Heart left ventricle (tissue), 16 donors: ENCODE measurements at regions not wholly inside any gene's neighbourhood (a gene's known extent, or its start where the extent isn't known, plus 50 kb on each side); places are given as distances from the start of the nearest gene placed in this dataset.
"Not testable (repeated sequence)": the region's sequence is repeated elsewhere in the genome, so short reads cannot be mapped to it uniquely, and the experiment has no call there.

Experiments used
- ATAC-seq, 4 donors: fragments of 200-7000 bp; cut with Tn5 transposase; one replicate each; pipeline ENCODE4 v1.9.1; 2020 to 2022; ENCODE audit warnings: moderate library complexity in 4 of 4, mild to moderate bottlenecking in 3 of 4, moderate number of reproducible peaks in 1 of 4
- DNase-seq, 5 donors: peaks; one replicate each; pipeline ENCODE4 v3.0.0-alpha.2; 2020
- H3K27ac ChIP-seq, 12 donors: fragments of 200-600 bp; sonication (generic) in 4 of 12; one replicate each; pipeline versions ENCODE4 v1.5.0 to v1.8.0; 2016 to 2022; ENCODE audit warnings: mild to moderate bottlenecking in 2 of 12
- H3K27me3 ChIP-seq, 9 donors: fragments of 200-600 bp; sonication (generic) in 2 of 9; one replicate each; pipeline versions ENCODE4 v1.5.1 to v1.8.0; 2016 to 2022; ENCODE audit warnings: mild to moderate bottlenecking in 3 of 9
- H3K36me3 ChIP-seq, 9 donors: fragments of 200-600 bp; sonication (generic) in 2 of 9; one replicate each; pipeline versions ENCODE4 v1.5.0 to v1.8.0; 2018 to 2022; ENCODE audit warnings: mild to moderate bottlenecking in 2 of 9
- H3K4me1 ChIP-seq, 12 donors: fragments of 200-600 bp; sonication (generic) in 4 of 12; one replicate each; pipeline versions ENCODE4 v1.5.0 to v1.8.0; 2016 to 2022; ENCODE audit warnings: mild to moderate bottlenecking in 3 of 12
- H3K4me3 ChIP-seq, 12 donors: fragments of 200-600 bp; sonication (generic) in 4 of 12; one replicate each; pipeline versions ENCODE4 v1.5.0 to v1.8.0; 2017 to 2022; ENCODE audit warnings: mild to moderate bottlenecking in 9 of 12, moderate library complexity in 4 of 12
- H3K9me3 ChIP-seq, 12 donors: fragments of 200-600 bp; sonication (generic) in 4 of 12; one replicate each; pipeline versions ENCODE4 v1.5.0 to v1.8.0; 2016 to 2022; ENCODE audit warnings: mild to moderate bottlenecking in 1 of 12
- CTCF ChIP-seq, 12 donors: fragments of 200-600 bp; sonication (generic) in 4 of 12; IDR thresholded peaks; one replicate each; pipeline versions ENCODE4 v1.5.0 to v1.8.0; 2018 to 2022; ENCODE audit warnings: antibody characterized with exemption in 12 of 12, mild to moderate bottlenecking in 5 of 12
- POLR2A ChIP-seq, 2 donors: fragments of 450-650 bp; IDR thresholded peaks; one replicate each; pipeline ENCODE4 v1.6.1; 2017; ENCODE audit warnings: antibody characterized with exemption in 2 of 2, mild to moderate bottlenecking in 2 of 2, moderate library complexity in 2 of 2
- WGBS, 4 donors: extraction: QIAGEN DNeasy Blood & Tissue Kit in 2 of 4; methylation state at CpG; one replicate each; pipeline versions ENCODE4 v1.1.5 to v1.1.7; 2013 to 2018; 5-methylcytosine and 5-hydroxymethylcytosine counted together
- intact Hi-C, 10 donors: fragments of 100-400 bp; cut with DNase I; formaldehyde crosslinking; loops; one replicate each; pipeline versions ENCODE4 v1.11.1 to v1.14.2; 2022
- donor health status: ischemic (EF 13 %, LVEDD 7.1; RV severe dilation, severe dysfunction).
- donor health status: healthy with polysubstance abuse.
- donor health status: DM: no; HTN: yes; CAD: no.
- donor health status: DM: no; HTN: no; CAD: no.
- donor health status: ischemic (EF 25% LVEDD 6.9; RV normal size, moderate dysfunction).
- donor health status: ischemic (EF 25% LVEDD 5.7; RV mildly dilated, moderate dysfunction).
- donor health status: healthy.
- donor health status: DM: yes; HTN: yes; CAD: no.
- donor health status: ischemic (EF 35%, LVEDD 5.7; RV mildly dilated, moderate dysfunction).
- donor health status: nonischemic (EF 11% LVEDD 7.7; RV severe dilation, severe dysfunction).
- donor health status: DM: yes; HTN: yes; CAD: no.
- donor health status: PGD.
- donor health status: ischemic (EF 29% LVEDD 5.4; RV normal size, mild dysfunction).
- donor health status: nonischemic (EF 23%, LVEDD 6.1; RV moderate dilation, normal function).

GRCh38 chr4:36609661-36610060, 328.2 kb downstream of the DTHD1 start:
- ATAC-seq (peak in 3 of 4 donors; percentile 28 to 47 (median 44)), DNase-seq (no peak)
- intact Hi-C loops: no loop called here
- Histone ChIP-seq H3K4me1 (no peaks in the 10 kb centered on the region), H3K4me3 (no peak overlapping the region), H3K9me3 (peaks cover 0 to 45% (median 9%) of the 10 kb centered on the region in 12 donors), H3K27me3 (no peaks in the 10 kb centered on the region), H3K36me3 (no peaks in the 10 kb centered on the region), H3K27ac (no peak overlapping the region)
- 48 to 70% (median 60%) methylated on average over 1 of the region's 1 CpG for WGBS, 4 donors
- TF ChIP-seq POLR2A (IDR thresholded peaks at IDR 0.05) (no peak), CTCF (IDR thresholded peaks at IDR 0.05) (no peak)

DNA sequence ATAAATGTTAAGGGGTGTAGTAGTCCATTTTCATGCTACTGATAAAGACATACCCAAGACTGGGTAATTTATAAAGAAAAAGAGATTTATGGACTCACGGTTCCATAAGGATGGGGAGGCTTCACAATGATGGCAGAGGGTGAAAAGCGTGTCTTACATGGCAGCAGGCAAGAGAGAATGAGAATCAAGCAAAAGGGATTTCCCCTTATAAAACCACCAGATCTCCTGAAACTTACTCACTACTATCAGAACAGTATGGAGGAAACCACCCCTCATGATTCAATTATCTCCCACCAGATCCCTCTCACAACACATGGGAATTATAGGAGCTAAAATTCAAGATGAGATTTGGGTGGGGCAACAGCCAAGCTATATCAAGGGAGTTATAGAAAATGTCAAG, 329.2 kb downstream of the DTHD1 start:
- Histone ChIP-seq H3K9me3 (peaks cover 0 to 37% (median 10%) of the 10 kb centered on the region in 12 donors), H3K27me3 (no peaks in the 10 kb centered on the region), H3K27ac (no peak overlapping the region), H3K36me3 (no peaks in the 10 kb centered on the region), H3K4me3 (no peak overlapping the region), H3K4me1 (no peaks in the 10 kb centered on the region)
- 70 to 90% (median 77%) methylated on average over 2 of the region's 2 CpGs for WGBS, 4 donors
- intact Hi-C loops: no loop called here
- ATAC-seq (no peak), DNase-seq (no peak)
- TF ChIP-seq CTCF (IDR thresholded peaks at IDR 0.05) (no peak), POLR2A (IDR thresholded peaks at IDR 0.05) (no peak)

- H3K27ac ChIP-seq, H3K27me3 ChIP-seq, DNase-seq, ATAC-seq, H3K4me1 ChIP-seq, H3K36me3 ChIP-seq, H3K4me3 ChIP-seq, intact Hi-C loops: not testable (repeated sequence)
- WGBS, 4 donors: 83 to 87% (median 87%) methylated on average over 2 of the region's 2 CpGs
- peaks cover 0 to 27% (median 9%) of the 10 kb centered on the region in 12 donors for H3K9me3 ChIP-seq
Measured at GRCh38 chr4:36613142-36613541, 331.7 kb downstream of the DTHD1 start.

- Histone ChIP-seq H3K4me3 (no peak overlapping the region), H3K4me1 (no peaks in the 10 kb centered on the region), H3K36me3 (no peaks in the 10 kb centered on the region), H3K27ac (no peak overlapping the region), H3K9me3 (peaks cover 0 to 27% (median 9%) of the 10 kb centered on the region in 12 donors), H3K27me3 (no peaks in the 10 kb centered on the region)
- WGBS, 4 donors: 78 to 88% (median 85%) methylated on average over 3 of the region's 3 CpGs
- intact Hi-C loops: no loop called here
- no peak for DNase-seq
- no peak for ATAC-seq
- TF ChIP-seq CTCF (IDR thresholded peaks at IDR 0.05) (no peak), POLR2A (IDR thresholded peaks at IDR 0.05) (no peak)
Measured at GRCh38 chr4:36614011-36614410, 332.6 kb downstream of the DTHD1 start.

- Histone ChIP-seq H3K27me3 (no peaks in the 10 kb centered on the region), H3K9me3 (peaks cover 0 to 6% (median 0%) of the 10 kb centered on the region in 12 donors), H3K27ac (no peak overlapping the region), H3K4me1 (no peaks in the 10 kb centered on the region), H3K36me3 (no peaks in the 10 kb centered on the region), H3K4me3 (no peak overlapping the region)
- no peak for ATAC-seq
- no peak for DNase-seq
- 62 to 76% (median 72%) methylated on average over 1 of the region's 1 CpG for WGBS, 4 donors
- intact Hi-C loops: no loop called here
- TF ChIP-seq POLR2A (IDR thresholded peaks at IDR 0.05): no peak
Measured at GRCh38 chr4:36618102-36618501, 336.7 kb downstream of the DTHD1 start.
